ENCODE measurements at regions not wholly inside any gene's neighbourhood (a gene's known extent, or its start where the extent isn't known, plus 50 kb on each side); places are given as distances from the start of the nearest gene placed in this dataset.
"Not testable (repeated sequence)": the region's sequence is repeated elsewhere in the genome, so short reads cannot be mapped to it uniquely, and the experiment has no call there.

DNA sequence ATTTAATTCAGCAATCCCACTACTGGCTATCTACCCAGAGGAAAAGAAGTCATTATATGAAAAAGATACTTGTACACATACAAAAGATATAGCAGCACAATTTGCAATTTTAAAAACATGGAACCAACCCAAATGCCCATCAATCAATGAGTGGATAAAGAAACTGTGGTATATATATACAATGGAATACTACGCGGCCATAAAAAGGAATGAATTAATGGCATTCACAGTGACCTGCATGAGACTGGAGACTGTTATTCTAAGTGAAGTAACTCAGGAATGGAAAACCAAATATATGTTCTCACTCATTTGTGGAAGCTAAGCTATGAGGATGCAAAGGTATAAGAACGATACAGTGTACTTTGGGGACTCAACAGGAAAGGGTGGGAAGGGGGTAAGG is 102.8 kb upstream of the KCNMA1 start:
- DNase-seq, result not testable (repeated sequence)

DNA sequence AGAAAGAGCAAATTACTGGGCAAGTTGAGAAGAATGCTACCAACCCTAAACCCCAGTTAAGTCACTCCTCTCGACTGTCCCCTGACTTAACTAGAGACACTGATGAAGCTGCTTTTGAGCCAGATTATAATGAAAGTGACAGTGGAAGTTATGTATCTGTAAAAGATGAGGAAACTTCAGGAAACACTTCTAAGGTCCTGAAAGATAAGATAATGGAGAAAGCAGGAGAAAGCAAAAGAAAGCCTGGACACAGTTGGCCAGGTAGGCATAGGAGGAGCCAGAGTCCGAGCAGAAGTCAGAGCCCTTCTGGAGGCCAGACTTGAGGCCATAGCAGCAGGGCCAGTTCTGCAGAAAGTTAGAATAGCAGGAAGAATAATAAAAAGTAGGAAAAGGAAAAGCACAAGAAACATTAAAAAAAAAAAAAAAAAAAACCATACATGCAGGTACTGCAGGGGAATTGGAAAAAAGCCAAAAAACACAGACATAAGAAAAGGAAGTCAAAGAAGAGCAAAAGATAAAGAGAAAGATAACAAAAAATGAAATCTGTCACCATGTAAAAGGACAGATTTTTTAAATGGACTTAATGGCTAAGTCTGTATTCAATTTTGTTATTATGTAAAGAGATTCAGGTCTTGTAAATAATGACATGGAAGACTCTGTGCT is 101.0 kb upstream of the KCNMA1 start:
- no peak for DNase-seq

DNA sequence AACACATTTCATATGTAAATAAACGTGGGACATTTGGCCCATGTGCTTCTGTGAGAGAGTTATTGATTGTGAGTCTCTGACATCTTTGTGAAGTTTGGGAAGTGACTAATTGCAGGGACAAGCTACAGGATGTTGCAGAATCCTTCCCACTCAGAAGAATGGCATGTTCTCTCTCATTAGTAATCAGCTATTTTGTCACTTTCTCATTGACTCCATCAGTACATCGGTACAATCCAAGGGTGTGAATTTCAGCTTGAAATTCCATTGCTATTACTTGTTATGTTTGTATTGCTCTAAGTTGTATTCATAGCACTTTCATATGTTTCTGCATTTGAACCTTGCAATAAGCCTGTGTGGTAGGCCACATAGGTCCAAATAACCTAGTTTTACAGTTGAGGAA is 100.0 kb upstream of the KCNMA1 start:
- DNase-seq, result no peak

DNA sequence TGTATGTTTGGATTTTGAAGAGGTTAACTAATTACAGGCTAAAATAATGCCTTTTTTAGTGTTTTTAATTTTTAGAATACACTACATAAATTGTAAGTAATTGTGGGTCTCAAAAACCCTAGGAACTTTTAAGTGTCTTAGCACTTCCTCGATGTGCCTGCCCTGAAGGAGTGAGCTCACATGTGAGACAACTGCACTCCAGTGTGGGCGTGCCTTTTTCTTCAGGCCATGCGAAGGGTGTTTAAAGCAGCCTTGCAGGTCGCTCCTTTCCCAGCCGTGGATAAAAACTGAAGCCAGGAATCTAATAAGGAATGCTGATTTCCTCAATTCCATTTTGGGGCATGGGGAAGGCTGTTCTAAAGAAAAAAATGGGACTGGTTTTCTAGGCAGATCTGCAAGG is 97.5 kb upstream of the KCNMA1 start:
- DNase-seq, result not testable (repeated sequence)

DNA sequence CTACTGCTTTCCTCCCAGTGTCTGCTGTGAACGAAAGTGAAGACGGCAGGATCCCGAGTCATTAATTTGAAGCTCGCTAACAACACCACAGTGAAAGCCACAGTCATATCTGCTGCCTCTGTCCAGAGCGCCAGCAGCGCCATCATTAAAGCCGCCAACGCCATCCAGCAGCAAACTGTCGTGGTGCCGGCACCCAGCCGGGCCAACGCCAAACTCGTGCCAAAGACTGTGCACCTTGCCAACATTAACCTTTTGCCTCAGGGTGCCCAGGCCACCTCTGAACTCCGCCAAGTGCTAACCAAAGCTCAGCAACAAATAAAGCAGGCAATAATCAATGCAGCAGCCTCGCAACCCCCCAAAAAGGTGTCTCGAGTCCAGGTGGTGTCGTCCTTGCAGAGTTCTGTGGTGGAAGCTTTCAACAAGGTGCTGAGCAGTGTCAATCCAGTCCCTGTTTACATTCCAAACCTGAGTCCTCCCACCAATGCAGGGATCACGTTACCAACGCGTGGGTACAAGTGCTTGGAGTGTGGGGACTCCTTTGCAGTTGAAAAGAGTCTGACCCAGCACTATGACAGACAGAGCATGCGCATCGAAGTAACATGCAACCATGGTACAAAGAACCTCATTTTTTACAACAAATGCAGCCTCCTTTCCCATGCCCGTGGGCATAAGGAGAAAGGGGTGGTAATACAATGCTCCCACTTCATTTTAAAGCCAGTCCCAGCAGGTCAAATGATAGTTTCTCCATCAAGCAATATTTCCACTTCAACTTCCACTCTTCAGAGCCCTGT is 94.8 kb upstream of the KCNMA1 start:
- DNase-seq, result no peak

DNA sequence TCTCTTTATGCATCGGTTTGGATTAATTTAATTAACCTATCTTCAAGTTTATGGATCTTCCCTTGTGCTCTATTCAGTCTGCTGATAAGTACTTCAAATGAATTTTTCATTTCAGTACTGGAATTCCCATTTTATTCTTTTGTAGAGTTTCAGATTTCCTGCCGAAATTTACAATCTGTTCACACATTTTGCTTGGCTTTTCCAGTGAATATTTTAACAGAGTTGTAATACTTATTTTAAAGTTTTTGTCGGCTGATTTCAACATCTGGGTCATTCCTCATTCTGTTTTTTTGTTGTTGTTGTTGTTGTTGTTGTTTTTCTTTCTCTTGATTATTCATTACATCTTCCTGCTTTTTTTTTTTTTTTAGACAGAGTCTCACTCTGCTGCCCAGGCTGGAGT is 89.9 kb upstream of the KCNMA1 start:
- no peak for DNase-seq

DNA sequence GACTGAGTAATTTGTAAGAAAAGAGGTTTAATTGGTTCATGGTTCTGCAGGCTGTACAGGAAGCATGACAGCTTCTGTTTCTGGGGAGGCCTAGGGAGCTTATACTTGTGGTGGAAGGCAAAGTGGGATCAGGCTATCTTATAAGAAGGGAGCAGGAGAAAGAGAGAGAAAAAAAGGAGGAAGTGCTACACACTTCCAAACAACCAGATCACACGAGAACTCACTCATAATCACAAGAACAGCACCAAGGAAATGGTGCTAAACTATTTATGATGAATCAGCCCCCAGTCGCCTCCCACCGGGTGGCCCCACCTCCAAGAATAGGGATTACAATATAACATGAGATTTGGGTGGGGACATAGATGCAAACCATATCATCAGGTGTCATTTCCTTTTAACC is 89.1 kb upstream of the KCNMA1 start:
- DNase-seq, result no peak

DNA sequence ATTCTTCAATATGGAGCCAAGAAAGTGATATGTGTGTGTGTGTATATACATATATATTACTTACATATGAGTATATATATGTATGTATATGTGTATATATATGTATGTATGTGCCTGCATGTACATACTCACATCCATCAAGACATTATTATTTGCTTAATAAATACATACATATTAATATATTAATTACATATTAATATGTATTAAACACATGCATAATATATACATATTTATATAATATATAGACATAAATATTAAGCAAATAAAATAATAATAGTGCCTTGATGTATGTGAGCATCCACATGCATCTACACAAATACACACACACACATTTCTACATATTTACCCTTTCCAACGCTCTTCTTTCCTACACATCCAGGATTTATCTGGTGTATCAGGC is 88.7 kb upstream of the KCNMA1 start:
- no peak for DNase-seq

DNA sequence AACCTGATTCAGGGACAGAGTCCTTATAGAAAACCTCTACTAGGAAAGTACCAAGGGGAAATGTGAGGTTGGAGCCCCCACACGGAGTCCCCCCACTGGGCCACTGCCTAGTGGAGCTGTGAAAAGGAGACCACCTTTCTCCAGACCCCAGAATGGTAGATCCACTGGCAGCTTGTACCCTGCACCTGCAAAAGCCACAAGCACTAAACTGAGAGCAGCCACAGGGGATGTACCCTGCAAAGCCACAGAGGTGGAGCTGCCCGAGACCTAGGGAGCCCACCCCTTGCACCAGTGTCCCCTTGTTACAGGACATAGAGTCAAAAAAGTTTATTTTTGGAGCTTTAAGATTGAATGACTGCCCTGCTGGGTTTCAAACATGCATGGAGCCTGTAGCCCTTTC is 87.2 kb upstream of the KCNMA1 start:
- DNase-seq, result no peak

DNA sequence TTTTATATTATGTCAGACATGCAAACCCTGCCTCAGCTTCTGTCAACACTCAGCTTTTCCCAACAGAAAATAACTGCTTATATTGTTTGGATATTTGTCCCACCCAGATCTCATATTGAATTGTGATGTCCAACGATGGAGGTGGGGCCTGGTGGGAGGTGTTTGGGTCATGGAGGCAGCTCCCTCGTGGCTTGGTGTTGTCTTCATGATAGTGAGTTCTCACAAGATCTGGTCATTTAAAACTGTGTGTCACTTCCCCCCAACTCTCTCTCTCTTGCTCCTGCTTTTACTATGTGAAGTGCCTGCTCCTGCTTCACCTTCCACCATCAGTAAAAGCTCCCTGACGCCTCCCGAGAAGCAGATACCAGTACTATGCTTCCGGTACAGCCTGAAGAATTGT is 85.8 kb upstream of the KCNMA1 start:
- no peak for DNase-seq

DNA sequence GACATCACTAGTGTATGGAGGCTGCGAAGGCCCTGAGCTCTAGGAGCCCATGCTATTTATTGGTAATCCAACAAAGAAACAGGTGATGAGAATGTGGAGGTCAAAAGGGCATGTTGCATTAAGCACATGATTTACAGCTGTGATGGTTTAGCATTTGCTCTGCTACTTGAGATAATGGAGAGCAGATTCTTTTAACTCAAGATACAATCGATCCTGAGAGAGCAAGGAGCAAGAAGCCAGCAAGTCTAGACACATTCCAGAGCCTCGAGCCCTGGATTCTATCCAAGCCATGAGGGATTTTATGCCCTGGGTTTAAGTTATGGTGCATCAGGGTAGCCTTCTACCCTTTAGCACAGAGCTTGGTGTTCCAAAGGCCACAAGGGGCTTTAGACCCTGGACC is 85.3 kb upstream of the KCNMA1 start:
- not testable (repeated sequence) for DNase-seq

DNA sequence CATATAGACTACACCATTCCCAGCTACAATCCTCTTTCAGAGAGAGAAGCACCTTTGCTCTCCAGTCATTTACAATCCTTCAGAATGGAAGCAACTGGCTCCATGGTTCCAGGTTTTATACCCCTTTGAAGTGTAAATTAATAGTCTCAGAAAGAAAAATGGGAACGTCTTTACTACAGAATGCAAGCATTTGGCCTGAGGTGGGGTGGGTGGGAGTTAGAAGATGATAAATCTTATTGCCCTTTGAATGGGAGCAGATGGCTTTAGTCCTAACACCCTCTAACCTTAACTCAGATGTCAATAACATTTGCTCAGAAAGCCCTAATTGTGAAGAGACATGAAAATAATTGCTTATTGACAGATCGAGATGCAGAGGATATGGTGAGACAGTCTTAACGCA is 84.2 kb upstream of the KCNMA1 start:
- no peak for DNase-seq

DNA sequence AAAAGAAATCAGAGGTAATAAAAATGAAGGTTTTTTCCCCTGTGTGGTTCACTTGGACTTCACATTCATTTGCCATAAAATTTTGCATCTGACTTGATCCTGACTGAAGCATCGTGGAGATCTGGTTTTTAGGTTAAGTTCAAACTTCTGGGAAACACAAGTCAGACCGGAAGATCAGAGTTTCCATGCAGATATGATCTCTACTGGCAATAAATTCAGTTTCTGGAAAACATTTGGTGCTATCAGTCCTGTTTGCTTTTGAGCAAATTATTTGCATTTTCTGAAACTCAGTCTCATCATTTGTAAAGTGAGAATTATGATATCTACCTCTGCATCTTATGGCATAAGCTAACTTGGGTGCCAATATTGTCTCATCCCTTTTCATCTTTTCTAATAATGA is 81.3 kb upstream of the KCNMA1 start:
- no peak for DNase-seq

DNA sequence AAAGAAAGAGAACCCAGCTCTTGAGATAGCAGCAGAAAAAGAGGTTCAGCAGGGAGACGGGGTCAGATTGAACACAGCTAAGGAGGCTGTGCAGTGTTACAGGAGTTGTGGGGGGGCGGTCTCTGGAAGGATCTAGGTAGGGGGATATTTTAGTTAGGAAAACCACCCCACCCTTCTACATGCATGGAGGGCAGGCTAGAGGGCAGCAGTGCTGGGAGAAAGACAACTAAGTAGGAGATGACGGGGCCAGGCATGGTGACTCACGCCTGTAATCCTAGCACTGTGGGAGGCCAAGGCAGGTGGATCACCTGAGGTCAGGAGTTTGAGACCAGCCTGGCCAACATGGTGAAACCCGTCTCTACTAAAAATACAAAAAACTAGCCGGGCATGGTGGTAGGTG is 80.7 kb upstream of the KCNMA1 start:
- DNase-seq, result not testable (repeated sequence)

DNA sequence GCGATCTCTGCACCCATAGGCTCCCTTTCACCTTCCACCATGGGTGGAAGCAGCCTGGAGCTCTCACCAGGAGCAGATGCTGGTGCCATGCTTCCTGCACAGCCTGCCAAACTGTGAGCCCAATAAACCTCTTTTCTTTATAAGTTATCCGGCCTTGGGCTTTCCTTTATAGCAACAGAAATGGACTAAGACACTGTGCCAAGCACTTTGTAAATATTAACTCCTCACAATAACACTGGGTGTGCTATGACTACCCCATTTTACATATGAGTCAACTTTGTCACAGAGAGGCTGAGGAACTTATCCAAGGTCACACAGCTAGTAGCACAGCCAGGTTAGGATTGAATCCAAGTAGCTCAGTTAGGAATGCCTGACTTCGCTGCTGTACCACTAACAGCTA is 79.7 kb upstream of the KCNMA1 start:
- DNase-seq, result no peak

DNA sequence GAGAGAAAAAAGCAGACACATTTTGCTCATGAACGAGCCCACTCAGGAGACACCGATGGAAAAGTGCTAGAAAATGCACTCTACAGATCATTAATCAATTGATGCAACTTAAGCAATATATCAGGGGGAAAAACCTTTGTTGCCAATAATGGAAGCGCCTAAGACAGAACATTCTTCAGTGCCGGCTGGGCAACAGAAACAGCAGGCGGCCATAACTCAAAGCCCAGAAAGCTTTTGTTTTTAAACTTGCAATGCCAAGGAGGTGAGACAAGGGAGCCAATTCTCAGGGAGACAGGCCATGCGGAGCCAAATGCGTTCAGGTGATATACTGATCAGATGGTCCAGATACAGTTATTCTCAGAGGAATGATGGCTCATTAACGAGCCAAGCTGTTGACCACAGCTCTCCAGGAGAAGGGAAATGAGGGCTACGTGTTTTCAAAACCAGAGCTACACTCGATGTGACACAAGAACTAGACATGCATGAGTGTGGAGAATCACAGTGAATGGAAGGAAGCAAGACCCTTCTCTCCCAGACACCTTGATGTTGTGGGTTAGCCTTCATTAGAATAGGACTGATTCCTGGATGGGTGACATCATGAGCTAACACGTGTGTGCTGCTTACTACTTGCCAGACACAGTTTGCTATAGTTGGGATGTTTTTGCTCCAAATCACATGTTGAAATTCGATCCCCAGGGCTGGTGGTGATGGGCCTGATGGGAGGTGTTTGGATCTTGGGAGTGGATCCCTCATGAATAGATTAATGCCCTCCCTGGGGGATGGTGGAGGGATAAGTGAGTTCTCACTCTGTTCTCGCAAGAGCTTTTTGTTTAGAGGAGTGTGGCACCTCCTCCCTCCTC is 79.1 kb upstream of the KCNMA1 start:
- DNase-seq, result no peak

DNA sequence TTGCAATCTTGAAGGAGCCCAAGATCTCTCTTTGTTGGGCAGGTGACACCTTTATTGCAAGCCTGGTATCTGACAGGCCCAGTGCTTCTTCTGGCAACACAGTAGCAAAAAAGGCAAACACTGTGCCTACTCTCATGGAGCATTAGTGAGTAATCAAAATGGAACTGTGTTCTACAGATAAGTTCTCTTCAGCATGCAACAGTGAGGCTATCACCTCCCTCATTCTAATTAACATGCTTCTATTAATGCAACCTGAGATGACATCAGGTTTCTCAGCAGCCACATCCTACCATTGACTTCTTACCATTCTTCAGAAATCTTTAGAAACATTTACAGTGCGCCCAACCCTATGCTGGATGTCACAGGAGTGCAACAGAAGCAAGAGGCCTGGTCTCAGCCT is 77.9 kb upstream of the KCNMA1 start:
- no peak for DNase-seq

DNA sequence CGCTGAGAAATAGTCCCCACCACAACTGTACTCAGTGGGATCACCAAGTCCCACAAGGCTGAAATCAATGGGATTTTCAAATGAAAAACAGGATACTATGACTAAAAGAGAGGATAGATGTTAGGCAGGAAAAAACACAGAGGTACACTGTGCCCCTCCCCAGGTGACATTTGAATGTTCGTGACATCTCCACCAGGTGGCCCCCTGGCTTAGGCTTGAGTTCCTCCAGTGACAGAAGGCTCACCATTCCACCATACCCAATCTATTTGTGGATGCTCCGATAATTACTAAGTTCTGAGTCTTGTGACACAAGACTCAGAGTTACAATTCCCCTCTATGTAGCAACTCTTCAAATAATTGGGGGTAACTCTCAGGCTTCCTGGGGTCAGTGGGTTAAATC is 77.5 kb upstream of the KCNMA1 start:
- DNase-seq, result peak; percentile 13 to 19

DNA sequence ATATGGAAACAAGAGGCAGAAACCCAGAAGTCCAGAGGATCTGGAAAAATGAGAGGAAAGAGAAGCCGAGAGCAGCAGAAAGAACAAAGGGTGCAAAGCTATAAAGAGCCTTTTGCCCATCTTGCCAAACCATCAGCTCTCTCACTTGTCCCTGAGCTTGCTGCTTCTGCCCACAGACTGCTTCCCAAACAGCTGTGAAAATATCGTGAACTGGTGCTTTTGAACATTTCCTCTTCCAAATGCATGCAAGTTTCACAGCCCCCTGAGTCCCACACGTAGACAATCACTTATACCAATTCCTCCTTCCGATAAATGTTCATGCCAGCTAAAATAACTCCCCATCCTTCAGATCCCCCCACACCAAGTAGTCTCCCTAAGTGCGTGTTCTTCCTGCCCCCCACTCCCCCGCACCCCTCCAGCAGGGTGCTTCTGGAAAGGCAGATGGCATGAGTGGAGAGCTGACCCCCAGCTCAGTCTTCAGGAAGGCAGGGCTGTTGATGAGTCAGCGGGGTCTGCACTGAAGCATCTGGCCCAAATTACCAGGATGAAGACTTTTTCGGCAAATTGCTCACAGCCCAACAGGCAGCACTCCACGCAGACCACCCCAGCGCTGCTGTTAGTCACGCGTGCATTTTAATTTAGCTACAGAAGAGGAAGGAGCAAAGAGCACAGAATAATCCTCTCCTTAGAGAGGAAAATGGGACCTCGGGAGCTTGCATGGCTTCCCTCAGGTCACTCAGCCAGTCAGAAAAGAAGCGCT is 76.1 kb upstream of the KCNMA1 start:
- DNase-seq, result no peak

DNA sequence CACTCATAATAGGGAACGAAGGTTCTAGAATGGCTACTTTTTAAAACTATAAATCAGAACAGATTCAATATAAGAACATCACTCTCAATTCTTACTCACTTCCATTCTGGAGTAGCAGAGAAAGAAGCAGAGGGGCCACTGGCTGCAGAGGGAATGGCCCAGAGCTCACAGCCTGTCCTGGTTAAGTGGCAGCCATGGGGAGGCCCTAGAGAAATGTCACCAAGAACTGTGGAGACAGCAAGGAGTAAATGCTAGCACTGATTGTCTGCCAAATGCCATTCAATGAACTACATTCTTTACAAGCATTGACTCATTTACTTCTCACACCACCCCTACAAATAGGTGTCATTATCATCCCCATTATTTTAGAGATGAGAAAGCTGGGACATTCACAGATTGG is 74.6 kb upstream of the KCNMA1 start:
- DNase-seq, result no peak

DNA sequence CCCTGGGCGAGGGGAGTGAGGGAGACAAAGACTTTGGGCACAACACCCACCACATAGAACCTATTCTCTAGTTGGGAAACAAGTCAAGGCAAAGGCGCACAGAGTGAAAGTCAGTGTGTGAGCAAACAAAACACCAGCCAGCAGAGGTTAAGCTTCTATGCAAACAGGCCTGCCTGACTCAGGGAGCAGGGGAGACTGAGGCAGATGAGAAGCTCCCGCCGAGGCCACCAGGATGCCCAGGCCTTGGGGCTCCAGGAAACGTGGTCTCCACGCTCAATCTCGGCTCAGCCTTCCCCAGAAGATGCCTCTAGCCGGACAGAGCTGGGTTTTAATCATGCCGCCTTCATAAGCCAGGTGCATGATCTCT is 74.1 kb upstream of the KCNMA1 start:
- no peak for DNase-seq

DNA sequence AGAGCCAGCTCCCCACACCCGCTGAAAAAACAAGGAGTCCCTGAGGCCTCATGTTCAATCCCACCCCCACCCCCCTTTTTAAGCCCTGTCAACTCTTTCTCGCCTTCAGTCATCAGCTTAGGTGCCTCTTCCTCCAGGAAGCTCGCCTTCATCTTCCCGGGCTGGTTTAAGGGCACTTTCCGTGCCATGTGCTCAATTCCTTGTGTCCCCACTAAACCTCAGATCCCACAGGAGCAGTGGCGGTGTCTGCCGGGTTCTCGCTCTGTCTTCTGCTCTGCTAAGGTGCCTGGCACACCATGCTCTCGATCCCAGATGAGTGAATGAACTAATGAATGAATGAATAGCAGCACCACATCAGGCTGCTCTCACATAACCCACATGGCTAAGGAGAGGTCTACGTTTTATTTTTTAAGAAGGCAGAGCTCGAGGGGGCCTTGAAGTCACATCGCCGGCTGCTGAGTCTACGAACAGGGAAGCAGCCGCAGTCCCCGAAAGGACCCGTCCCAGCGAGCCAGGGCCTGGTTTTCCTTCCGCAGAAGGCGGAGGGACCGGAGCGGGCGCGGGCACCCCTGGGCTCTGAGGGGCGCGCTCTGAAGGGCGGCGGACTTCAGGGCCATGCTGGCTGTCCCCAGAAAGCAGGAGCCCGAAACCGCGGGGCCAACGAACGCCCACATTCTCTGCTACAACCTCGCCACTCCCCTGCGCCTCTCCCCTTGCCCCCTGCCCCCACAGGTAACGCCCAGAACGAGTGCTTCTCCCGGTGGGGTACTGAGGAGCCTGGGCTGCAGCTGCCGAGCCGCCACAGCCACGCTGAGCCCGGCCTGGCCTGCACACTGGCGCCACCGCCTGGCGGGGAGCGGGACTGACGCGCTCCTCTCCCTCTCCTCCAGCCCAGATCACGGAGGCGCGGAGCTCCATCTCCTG is 73.4 kb upstream of the KCNMA1 start:
- DNase-seq, result peak; percentile 80
